ENCODE measurements at regions not wholly inside any gene's neighbourhood (a gene's known extent, or its start where the extent isn't known, plus 50 kb on each side); places are given as distances from the start of the nearest gene placed in this dataset.

GRCh38 chr7:12884033-12884432 lies 196.6 kb downstream of the ARL4A start:
- Histone ChIP-seq H3K4me3 (no peak overlapping the region), H3K36me3 (ENCODE audit: insufficient read depth in 1 of 2, low read depth in 1 of 2) (no peaks in the 10 kb centered on the region), H3K4me1 (no peaks in the 10 kb centered on the region), H3K27ac (no peak overlapping the region), H3K27me3 (ENCODE audit: insufficient read depth in 3 of 3, low read length in 2 of 3) (no peaks in the 10 kb centered on the region), H3K9me3 (no peaks in the 10 kb centered on the region)
- no peak for TF ChIP-seq CTCF (IDR thresholded peaks at IDR 0.05)
- no peak for ATAC-seq
- DNase-seq, result no peak
- intact Hi-C loops (cut with DNase I), result no loop called here
- 36 to 62% (median 52%) methylated on average over 1 of the region's 1 CpG for WGBS, 3 donors

- Histone ChIP-seq H3K27me3 (ENCODE audit: insufficient read depth in 3 of 3, low read length in 2 of 3) (no peaks in the 10 kb centered on the region), H3K27ac (no peak overlapping the region), H3K36me3 (ENCODE audit: insufficient read depth in 1 of 2, low read depth in 1 of 2) (no peaks in the 10 kb centered on the region), H3K4me3 (no peak overlapping the region), H3K4me1 (no peaks in the 10 kb centered on the region), H3K9me3 (no peaks in the 10 kb centered on the region)
- intact Hi-C loops (cut with DNase I), result no loop called here
- no peak for ATAC-seq
- 51 to 79% (median 58%) methylated on average over 3 of the region's 3 CpGs for WGBS, 3 donors
- TF ChIP-seq CTCF (IDR thresholded peaks at IDR 0.05), result no peak
- no peak for DNase-seq
Measured at GRCh38 chr7:12884856-12885440, 197.5 kb downstream of the ARL4A start.

- H3K9me3 ChIP-seq, result no peaks in the 10 kb centered on the region
- H3K4me1 ChIP-seq, result no peaks in the 10 kb centered on the region
- H3K27ac ChIP-seq, result no peak overlapping the region
- no peak overlapping the region for H3K4me3 ChIP-seq
- TF ChIP-seq CTCF (IDR thresholded peaks at IDR 0.05), result no peak
- intact Hi-C loops (cut with DNase I), result no loop called here
- ATAC-seq (no peak), DNase-seq (no peak)
- 29 to 52% (median 32%) methylated on average over 2 of the region's 2 CpGs for WGBS, 3 donors
- no peaks in the 10 kb centered on the region for H3K27me3 ChIP-seq (ENCODE audit: insufficient read depth in 3 of 3, low read length in 2 of 3)
- no peaks in the 10 kb centered on the region for H3K36me3 ChIP-seq (ENCODE audit: insufficient read depth in 1 of 2, low read depth in 1 of 2)
Measured at GRCh38 chr7:12888717-12889116, 201.3 kb downstream of the ARL4A start.

- no peak for ATAC-seq
- Histone ChIP-seq H3K27ac (no peak overlapping the region), H3K4me3 (no peak overlapping the region), H3K9me3 (no peaks in the 10 kb centered on the region), H3K27me3 (ENCODE audit: insufficient read depth in 3 of 3, low read length in 2 of 3) (no peaks in the 10 kb centered on the region), H3K36me3 (ENCODE audit: insufficient read depth in 1 of 2, low read depth in 1 of 2) (no peaks in the 10 kb centered on the region), H3K4me1 (no peaks in the 10 kb centered on the region)
- no peak for DNase-seq
- WGBS, 3 donors, result 70 to 97% (median 86%) methylated on average over 4 of the region's 4 CpGs
- intact Hi-C loops (cut with DNase I), result no loop called here
- no peak for TF ChIP-seq CTCF (IDR thresholded peaks at IDR 0.05)
Measured at GRCh38 chr7:12889391-12889790, 202.0 kb downstream of the ARL4A start.

- H3K4me1 ChIP-seq, result no peaks in the 10 kb centered on the region
- intact Hi-C loops (cut with DNase I), result no loop called here
- H3K27ac ChIP-seq, result no peak overlapping the region
- WGBS, 3 donors, result 98 to 99% (median 99%) methylated on average over 2 of the region's 2 CpGs
- no peak for ATAC-seq
- TF ChIP-seq CTCF (IDR thresholded peaks at IDR 0.05), result no peak
- no peaks in the 10 kb centered on the region for H3K27me3 ChIP-seq (ENCODE audit: insufficient read depth in 3 of 3, low read length in 2 of 3)
- DNase-seq, result no peak
- H3K36me3 ChIP-seq (ENCODE audit: insufficient read depth in 1 of 2, low read depth in 1 of 2), result no peaks in the 10 kb centered on the region
- H3K4me3 ChIP-seq, result no peak overlapping the region
- H3K9me3 ChIP-seq, result no peaks in the 10 kb centered on the region
Measured at GRCh38 chr7:12890586-12890985, 203.2 kb downstream of the ARL4A start.

Measured in psoas muscle (tissue), 7 donors.